Central memory CD8-positive, alpha-beta T cell (primary cell): ENCODE measurements at regions not wholly inside any gene's neighbourhood (a gene's known extent, or its start where the extent isn't known, plus 50 kb on each side); places are given as distances from the start of the nearest gene placed in this dataset.

ENCODE experiments used
- ATAC-seq: fragments of 150-1000 bp; cut with Tn5 transposase; replicated peaks from 2 replicates; pipeline ENCODE4 v1.10.0; 2022; ENCODE audit warnings: mild to moderate bottlenecking, moderate FRiP score, moderate number of reproducible peaks; ENCODE audit not compliant: poor library complexity, severe bottlenecking; ENCODE audit errors: extremely low read depth
- DNase-seq, 2 donors: peaks; one replicate each; pipeline ENCODE4 v3.0.0; 2021; ENCODE audit warnings: low spot score in 2 of 2
- H3K27ac Mint-ChIP-seq: one replicate; pipeline ENCODE4 v1.8.0; 2022; ENCODE audit warnings: low read depth, mild to moderate bottlenecking, moderate library complexity, mixed read lengths
- H3K27me3 Mint-ChIP-seq: one replicate; pipeline ENCODE4 v1.8.0; 2022; ENCODE audit warnings: mixed read lengths
- H3K36me3 Mint-ChIP-seq: one replicate; pipeline ENCODE4 v1.8.0; 2022; ENCODE audit warnings: mild to moderate bottlenecking, moderate library complexity, mixed read lengths; ENCODE audit not compliant: insufficient read depth
- H3K4me1 Mint-ChIP-seq: one replicate; pipeline ENCODE4 v1.8.0; 2022; ENCODE audit warnings: mixed read lengths
- H3K4me3 Mint-ChIP-seq: one replicate; pipeline ENCODE4 v1.8.0; 2022; ENCODE audit warnings: mild to moderate bottlenecking, moderate library complexity, mixed read lengths
- H3K9me3 Mint-ChIP-seq: one replicate; pipeline ENCODE4 v1.8.0; 2022; ENCODE audit warnings: mixed read lengths

DNA sequence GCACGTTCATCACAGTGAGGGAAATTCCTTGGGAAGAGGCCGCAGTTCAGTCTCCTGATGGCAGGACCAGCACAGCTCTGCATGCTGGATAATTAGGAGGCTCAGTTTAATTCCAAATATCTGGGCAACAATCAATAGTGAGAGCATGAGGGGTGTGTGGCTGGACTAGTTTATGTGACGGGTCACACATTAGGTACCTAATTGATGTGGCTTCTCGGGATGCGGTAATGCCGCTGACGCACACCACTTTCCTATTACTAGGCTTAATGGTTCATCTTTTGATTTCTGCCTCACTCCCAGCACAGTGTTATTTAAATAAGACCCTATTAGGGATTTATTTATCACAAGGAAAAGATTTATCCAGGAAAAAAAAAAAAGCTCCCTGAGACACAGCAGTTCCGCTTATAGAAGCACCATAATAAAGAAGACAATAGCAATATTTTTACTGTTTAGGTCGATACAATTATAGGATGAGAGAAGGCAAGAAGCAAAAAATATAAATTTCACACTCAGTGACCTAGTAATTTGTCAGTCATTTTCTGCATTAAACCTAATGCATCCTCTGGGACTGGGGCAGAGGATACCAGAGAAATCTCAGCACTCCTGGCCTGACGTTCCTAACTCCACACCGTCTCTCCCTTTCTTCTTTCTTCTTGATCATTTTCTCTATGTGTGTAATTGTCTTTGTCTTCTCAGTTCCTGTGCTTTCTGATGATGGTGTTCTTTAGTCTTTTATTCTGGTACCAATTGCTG, 264.7 kb upstream of the SLC14A2 start:
- Mint-ChIP-seq H3K4me3 (no peak overlapping the region), H3K27ac (no peak overlapping the region), H3K4me1 (no peaks in the 10 kb centered on the region), H3K36me3 (no peaks in the 10 kb centered on the region), H3K27me3 (peaks cover 7% of the 10 kb centered on the region), H3K9me3 (no peaks in the 10 kb centered on the region)
- no peak for ATAC-seq
- no peak for DNase-seq

GRCh38 chr18:45352874-45353273, 262.4 kb upstream of the SLC14A2 start:
- Mint-ChIP-seq H3K9me3 (no peaks in the 10 kb centered on the region), H3K36me3 (no peaks in the 10 kb centered on the region), H3K4me3 (no peak overlapping the region), H3K27ac (no peak overlapping the region), H3K4me1 (no peaks in the 10 kb centered on the region), H3K27me3 (no peaks in the 10 kb centered on the region)
- ATAC-seq, result no peak
- DNase-seq, result no peak

- H3K4me3 Mint-ChIP-seq, result no peak overlapping the region
- no peak overlapping the region for H3K27ac Mint-ChIP-seq
- H3K27me3 Mint-ChIP-seq, result no peaks in the 10 kb centered on the region
- ATAC-seq, result no peak
- no peak for DNase-seq
- H3K4me1 Mint-ChIP-seq, result no peaks in the 10 kb centered on the region
- no peaks in the 10 kb centered on the region for H3K36me3 Mint-ChIP-seq
- no peaks in the 10 kb centered on the region for H3K9me3 Mint-ChIP-seq
Observed at GRCh38 chr18:45353530-45353929, 261.7 kb upstream of the SLC14A2 start.

DNA sequence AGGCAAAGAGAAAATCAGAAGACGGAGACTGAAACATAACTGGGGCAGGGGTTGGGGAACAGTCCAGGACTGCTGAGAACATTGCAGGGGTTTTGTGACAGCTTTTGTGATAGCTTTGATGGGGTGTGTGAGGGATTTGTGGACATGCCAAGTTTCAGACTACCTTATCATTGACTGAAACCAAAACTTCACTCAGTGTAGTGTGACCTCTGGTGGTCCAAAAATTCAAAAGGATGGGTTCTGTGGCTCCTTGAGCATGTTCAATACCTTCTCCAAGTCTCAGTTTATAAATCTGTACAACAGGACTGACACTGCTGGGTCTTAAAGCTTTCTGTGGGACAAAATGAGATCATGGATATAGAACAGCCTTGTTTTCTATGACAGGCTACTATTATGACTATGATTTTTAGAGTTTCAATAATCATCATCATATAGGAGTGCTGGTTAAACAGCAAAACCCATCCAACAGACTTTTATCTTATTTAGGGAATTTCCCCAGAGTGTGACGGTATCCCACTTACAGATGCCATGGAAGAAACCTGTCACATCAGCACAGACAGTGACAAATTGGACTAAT, 259.2 kb upstream of the SLC14A2 start:
- Mint-ChIP-seq H3K36me3 (no peaks in the 10 kb centered on the region), H3K4me3 (no peak overlapping the region), H3K4me1 (no peaks in the 10 kb centered on the region), H3K27ac (no peak overlapping the region), H3K27me3 (peaks cover 15% of the 10 kb centered on the region), H3K9me3 (no peaks in the 10 kb centered on the region)
- no peak for ATAC-seq
- DNase-seq, result no peak

DNA sequence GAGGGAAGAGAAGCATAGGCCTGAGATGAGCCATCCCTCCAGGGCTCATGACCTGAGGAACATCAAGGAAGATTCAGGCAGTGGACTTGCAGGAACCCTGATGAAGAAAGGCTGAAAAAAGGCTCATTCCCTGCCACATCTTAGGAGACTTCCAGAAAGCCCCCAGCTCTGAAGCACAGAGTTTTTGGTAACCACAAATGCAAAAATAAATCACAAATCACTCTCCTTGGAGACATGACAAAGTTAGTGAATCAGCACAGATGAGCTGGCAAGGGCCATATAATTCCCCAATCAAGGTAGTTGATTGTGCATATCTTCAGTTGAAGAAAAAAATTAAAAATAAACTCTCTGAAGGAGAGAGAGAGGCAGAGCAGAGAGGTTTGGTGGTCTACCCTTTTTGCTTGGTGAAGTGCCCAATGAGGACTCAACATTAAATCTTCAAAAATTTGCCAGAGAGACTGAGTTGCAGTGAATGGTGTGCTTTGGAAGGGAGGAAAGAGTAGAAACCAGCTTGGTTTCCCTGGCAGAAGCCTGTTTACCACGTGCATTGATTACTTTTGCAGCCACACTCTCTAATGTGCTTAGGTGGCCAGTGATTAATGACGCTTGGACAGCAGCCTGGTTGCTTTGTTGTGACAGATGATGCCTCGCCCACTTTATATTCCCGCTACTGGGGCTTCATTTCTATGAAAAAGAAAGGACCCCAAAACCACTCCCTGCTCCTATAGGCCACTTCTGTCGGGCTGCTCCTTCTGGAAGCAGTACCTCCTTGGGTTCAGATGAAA, 257.4 kb upstream of the SLC14A2 start:
- Mint-ChIP-seq H3K27me3 (peaks cover 24% of the 10 kb centered on the region), H3K9me3 (no peaks in the 10 kb centered on the region), H3K4me3 (no peak overlapping the region), H3K36me3 (peaks cover 2% of the 10 kb centered on the region), H3K27ac (no peak overlapping the region), H3K4me1 (no peaks in the 10 kb centered on the region)
- ATAC-seq, result no peak
- no peak for DNase-seq

GRCh38 chr18:45359275-45360009, 255.8 kb upstream of the SLC14A2 start:
- Mint-ChIP-seq H3K9me3 (no peaks in the 10 kb centered on the region), H3K4me3 (no peak overlapping the region), H3K36me3 (peaks cover 2% of the 10 kb centered on the region), H3K4me1 (no peaks in the 10 kb centered on the region), H3K27ac (no peak overlapping the region), H3K27me3 (peaks cover 40% of the 10 kb centered on the region)
- ATAC-seq (no peak), DNase-seq (no peak)

GRCh38 chr18:45361125-45361851, 254.0 kb upstream of the SLC14A2 start:
- DNase-seq, result no peak

DNA sequence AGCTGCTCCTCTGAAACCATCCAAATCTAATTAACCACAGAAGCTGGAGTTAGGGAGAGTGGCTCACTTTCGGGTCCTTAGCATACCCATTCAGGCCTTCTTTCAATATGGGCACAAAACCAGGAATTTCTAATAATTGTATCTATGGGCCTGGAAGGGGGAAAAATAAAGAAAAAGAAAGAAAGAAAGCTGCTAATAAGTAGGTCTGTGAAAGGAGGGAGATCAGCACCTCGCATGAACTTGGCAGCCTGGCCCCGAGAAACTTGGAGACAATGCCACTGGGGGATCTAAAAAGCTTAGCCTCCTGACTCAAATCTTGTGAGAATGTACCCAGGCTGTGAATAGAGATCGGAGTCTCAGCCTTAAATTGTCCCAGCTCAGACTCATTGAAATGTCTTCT, 252.1 kb upstream of the SLC14A2 start:
- H3K4me3 Mint-ChIP-seq, result no peak overlapping the region
- ATAC-seq (no peak), DNase-seq (no peak)
- peaks cover 2% of the 10 kb centered on the region for H3K36me3 Mint-ChIP-seq
- no peak overlapping the region for H3K27ac Mint-ChIP-seq
- peaks cover 53% of the 10 kb centered on the region for H3K27me3 Mint-ChIP-seq
- H3K9me3 Mint-ChIP-seq, result no peaks in the 10 kb centered on the region
- H3K4me1 Mint-ChIP-seq, result no peaks in the 10 kb centered on the region

More at GRCh38 chr18:45361125-45361851, 254.0 kb upstream of the SLC14A2 start:
- peaks cover 2% of the 10 kb centered on the region for H3K36me3 Mint-ChIP-seq
- H3K4me3 Mint-ChIP-seq, result no peak overlapping the region
- no peaks in the 10 kb centered on the region for H3K4me1 Mint-ChIP-seq
- no peak overlapping the region for H3K27ac Mint-ChIP-seq
- no peaks in the 10 kb centered on the region for H3K9me3 Mint-ChIP-seq
- H3K27me3 Mint-ChIP-seq, result peaks cover 53% of the 10 kb centered on the region
- no peak for ATAC-seq

GRCh38 chr18:45365835-45366234, 249.4 kb upstream of the SLC14A2 start:
- no peaks in the 10 kb centered on the region for H3K4me1 Mint-ChIP-seq
- H3K9me3 Mint-ChIP-seq, result no peaks in the 10 kb centered on the region
- H3K36me3 Mint-ChIP-seq, result peaks cover 2% of the 10 kb centered on the region
- H3K27ac Mint-ChIP-seq, result no peak overlapping the region
- H3K27me3 Mint-ChIP-seq, result peaks cover 65% of the 10 kb centered on the region
- DNase-seq (no peak), ATAC-seq (no peak)
- no peak overlapping the region for H3K4me3 Mint-ChIP-seq

GRCh38 chr18:45370255-45371010, 244.8 kb upstream of the SLC14A2 start:
- no peak for DNase-seq
- no peak for ATAC-seq
- Mint-ChIP-seq H3K4me1 (no peaks in the 10 kb centered on the region), H3K36me3 (no peaks in the 10 kb centered on the region), H3K27ac (no peak overlapping the region), H3K27me3 (peaks cover 59% of the 10 kb centered on the region), H3K9me3 (no peaks in the 10 kb centered on the region), H3K4me3 (no peak overlapping the region)

DNA sequence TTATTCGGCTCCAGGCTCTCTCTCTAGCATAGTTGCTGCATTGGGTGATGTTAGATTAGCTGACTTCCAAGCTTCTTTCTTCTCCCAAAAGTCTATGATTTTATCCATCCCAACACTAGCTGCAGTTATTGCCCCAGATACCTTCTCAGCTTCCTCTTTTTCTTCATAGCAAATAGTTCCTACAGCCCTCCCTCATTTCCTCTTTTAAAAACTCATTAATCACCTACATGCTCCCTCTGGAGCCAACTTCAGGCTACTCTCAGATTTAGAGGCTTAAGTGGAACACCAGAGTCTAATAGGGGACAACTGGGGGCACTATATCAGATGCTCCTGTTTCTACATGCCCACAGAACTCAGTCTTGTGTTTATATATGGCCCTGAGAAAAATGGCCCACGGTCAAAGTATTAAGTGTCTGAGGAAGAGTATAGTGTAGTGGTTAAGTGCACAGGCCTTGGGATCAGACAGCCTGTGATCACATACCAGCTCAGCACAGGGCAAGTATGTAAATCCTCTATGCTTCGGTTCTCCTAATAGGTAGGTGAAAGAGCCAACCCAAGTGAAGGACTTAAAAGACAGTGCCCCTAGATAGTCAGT, 241.9 kb upstream of the SLC14A2 start:
- Mint-ChIP-seq H3K9me3 (no peaks in the 10 kb centered on the region), H3K4me3 (no peak overlapping the region), H3K27me3 (peaks cover 79% of the 10 kb centered on the region), H3K4me1 (no peaks in the 10 kb centered on the region), H3K27ac (no peak overlapping the region), H3K36me3 (no peaks in the 10 kb centered on the region)
- ATAC-seq, result no peak
- no peak for DNase-seq
